DMS 273 treated with DMSO at 0.1 percent for 48 hours (cell line): ENCODE measurements at regions not wholly inside any gene's neighbourhood (a gene's known extent, or its start where the extent isn't known, plus 50 kb on each side); places are given as distances from the start of the nearest gene placed in this dataset.

Experiments used
- DNase-seq: peaks from one replicate; lab custom pipeline; 2025; lab: John Stamatoyannopoulos, UW

- DNase-seq, result no peak
Observed at GRCh38 chr7:156479596-156479995, 161.0 kb upstream of the RNF32 start.

GRCh38 chr7:156478486-156478885, 162.1 kb upstream of the RNF32 start:
- no peak for DNase-seq

- DNase-seq, result no peak
Observed at GRCh38 chr7:156475666-156476065, 164.9 kb upstream of the RNF32 start.

- DNase-seq, result no peak
Observed at GRCh38 chr7:156475179-156475578, 165.4 kb upstream of the RNF32 start.

GRCh38 chr7:156474241-156474743, 166.3 kb upstream of the RNF32 start:
- no peak for DNase-seq

GRCh38 chr7:156473476-156474240, 166.9 kb upstream of the RNF32 start:
- no peak for DNase-seq

- DNase-seq, result no peak
Observed at GRCh38 chr7:156472267-156472666, 168.3 kb upstream of the RNF32 start.

- DNase-seq, result no peak
Observed at GRCh38 chr7:156470399-156471320, 169.9 kb upstream of the RNF32 start.

GRCh38 chr7:156466955-156467625, 173.5 kb upstream of the RNF32 start:
- no peak for DNase-seq

GRCh38 chr7:156466272-156466671, 174.3 kb upstream of the RNF32 start:
- DNase-seq, result no peak

- no peak for DNase-seq
Observed at GRCh38 chr7:156465186-156465585, 175.4 kb upstream of the RNF32 start.

GRCh38 chr7:156464339-156464738, 176.2 kb upstream of the RNF32 start:
- DNase-seq, result no peak

GRCh38 chr7:156463280-156463679, 177.3 kb upstream of the RNF32 start:
- no peak for DNase-seq

- DNase-seq, result no peak
Observed at GRCh38 chr7:156461881-156462665, 178.5 kb upstream of the RNF32 start.

GRCh38 chr7:156460858-156461627, 179.5 kb upstream of the RNF32 start:
- DNase-seq, result no peak

- DNase-seq, result no peak
Observed at GRCh38 chr7:156459582-156459981, 181.0 kb upstream of the RNF32 start.

GRCh38 chr7:156459067-156459466, 181.5 kb upstream of the RNF32 start:
- no peak for DNase-seq

- DNase-seq, result no peak
Observed at GRCh38 chr7:156458011-156458410, 182.6 kb upstream of the RNF32 start.

- no peak for DNase-seq
Observed at GRCh38 chr7:156456503-156457115, 184.0 kb upstream of the RNF32 start.

- no peak for DNase-seq
Observed at GRCh38 chr7:156456032-156456431, 184.5 kb upstream of the RNF32 start.
